ENCODE measurements at regions not wholly inside any gene's neighbourhood (a gene's known extent, or its start where the extent isn't known, plus 50 kb on each side); places are given as distances from the start of the nearest gene placed in this dataset.

- TF ChIP-seq TFE3 (CRISPR knock-in tag; IDR thresholded peaks at IDR 0.05) (peak; percentile 24; the same call in 1 of the 2 replicates), DEAF1 (CRISPR knock-in tag; IDR thresholded peaks at IDR 0.05) (peak; percentile 74), ELF4 (CRISPR knock-in tag; IDR thresholded peaks at IDR 0.05) (0 out of 2 replicates have a peak, but pooled peaks have one; percentile 5), ARID3B (CRISPR knock-in tag; IDR thresholded peaks at IDR 0.05; ENCODE audit: borderline replicate concordance) (no peak), CREB3 (tag; conservative IDR thresholded peaks at IDR 0.05; ENCODE audit: low read depth) (no peak), VEZF1 (CRISPR knock-in tag; IDR thresholded peaks at IDR 0.05) (no peak), RAD21 (CRISPR knock-in tag; conservative IDR thresholded peaks at IDR 0.05 in 1 of 2, IDR thresholded peaks at IDR 0.05 in 1 of 2) (peak; percentile 85 to 86), TCF15 (CRISPR knock-in tag; IDR thresholded peaks at IDR 0.05) (no peak), NR4A1 (CRISPR knock-in tag; IDR thresholded peaks at IDR 0.05) (no peak), NR4A1 (tag; IDR thresholded peaks at IDR 0.05) (no peak), C11orf30 (IDR thresholded peaks at IDR 0.05; ENCODE audit: low read depth) (no peak), HOXB6 (CRISPR knock-in tag; IDR thresholded peaks at IDR 0.05; ENCODE audit: borderline replicate concordance) (no peak), SMC3 (conservative IDR thresholded peaks at IDR 0.05; ENCODE audit: insufficient read depth, low read depth, low read length) (peak; percentile 34; the same call in 1 of the 2 replicates), RBFOX2 (IDR thresholded peaks at IDR 0.05; ENCODE audit: low read depth, low read length) (0 out of 2 replicates have a peak, but pooled peaks have one; percentile 33), ZFX (CRISPR knock-in tag; IDR thresholded peaks at IDR 0.05) (no peak), ZNF644 (tag; IDR thresholded peaks at IDR 0.05; ENCODE audit: low read depth) (no peak), ZNF175 (CRISPR knock-in tag; IDR thresholded peaks at IDR 0.05; ENCODE audit: low read depth) (no peak)
Observed at GRCh38 chr3:139202226-139202958, 141.4 kb upstream of the MRPS22 start (continued).
